ENCODE measurements at regions not wholly inside any gene's neighbourhood (a gene's known extent, or its start where the extent isn't known, plus 50 kb on each side); places are given as distances from the start of the nearest gene placed in this dataset.

- TF ChIP-seq EP300 (IDR thresholded peaks at IDR 0.05) (no peak), CTCF (IDR thresholded peaks at IDR 0.05) (no peak), POLR2A (IDR thresholded peaks at IDR 0.05) (no peak)
- DNase-seq: no peak
- Histone ChIP-seq H3K27me3 (no peaks in the 10 kb centered on the region), H3K9me3 (no peaks in the 10 kb centered on the region), H3K36me3 (no peaks in the 10 kb centered on the region), H3K27ac (no peak overlapping the region), H3K4me1 (ENCODE audit: insufficient read depth) (no peaks in the 10 kb centered on the region), H3K4me3 (no peak overlapping the region)
- intact Hi-C loops (cut with DNase I): no loop called here
- 45 to 56% (median 47%) methylated on average over 3 of the region's 3 CpGs for WGBS, 3 donors
Observed at GRCh38 chr1:221509575-221510355, 232.1 kb downstream of the DUSP10 start.

DNA sequence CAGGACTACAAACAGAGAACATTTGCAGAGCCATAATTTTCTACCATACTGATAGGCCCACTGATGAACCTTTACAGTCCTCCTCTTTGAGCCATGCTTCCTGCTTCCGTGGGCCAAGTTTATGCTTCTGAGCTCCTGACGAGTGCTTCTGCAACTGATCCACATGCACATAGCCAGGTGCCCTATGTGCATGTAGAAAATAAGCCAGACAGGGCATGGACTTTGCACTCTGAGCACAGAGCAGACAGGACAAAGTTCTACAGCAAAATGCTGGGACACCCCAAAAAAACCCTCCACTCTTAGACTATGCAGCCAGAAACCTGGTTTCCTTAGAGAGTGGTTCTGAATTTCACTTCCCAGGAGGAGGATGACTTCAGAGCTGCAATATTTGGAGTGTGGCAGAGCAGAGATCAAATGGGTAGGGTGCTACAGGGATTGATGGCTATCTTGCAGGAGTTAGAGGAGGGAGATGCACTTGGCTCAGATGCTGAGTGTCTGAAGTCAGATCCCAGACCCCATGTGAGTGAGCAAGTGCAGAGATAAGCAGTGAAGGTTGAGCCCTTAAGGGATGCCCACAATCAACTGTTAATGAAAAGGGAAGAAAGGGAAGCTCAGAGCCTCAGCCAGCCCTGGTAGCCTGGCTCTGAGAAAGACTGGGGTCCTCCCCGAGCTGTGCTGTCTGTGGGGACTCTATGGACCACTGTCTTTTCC, 230.9 kb downstream of the DUSP10 start:
- DNase-seq: no peak
- Histone ChIP-seq H3K4me3 (no peak overlapping the region), H3K4me1 (ENCODE audit: insufficient read depth) (no peaks in the 10 kb centered on the region), H3K27ac (no peak overlapping the region), H3K27me3 (no peaks in the 10 kb centered on the region), H3K9me3 (no peaks in the 10 kb centered on the region), H3K36me3 (no peaks in the 10 kb centered on the region)
- TF ChIP-seq EP300 (IDR thresholded peaks at IDR 0.05) (no peak), POLR2A (IDR thresholded peaks at IDR 0.05) (no peak), CTCF (IDR thresholded peaks at IDR 0.05) (no peak)
- 34 to 52% (median 44%) methylated on average over 3 of the region's 3 CpGs for WGBS, 3 donors
- intact Hi-C loops (cut with DNase I): no loop called here

- H3K4me1 ChIP-seq (ENCODE audit: insufficient read depth): no peaks in the 10 kb centered on the region
- no peak overlapping the region for H3K27ac ChIP-seq
- no peak overlapping the region for H3K4me3 ChIP-seq
- H3K27me3 ChIP-seq: no peaks in the 10 kb centered on the region
- no peak for DNase-seq
- intact Hi-C loops (cut with DNase I): no loop called here
- H3K9me3 ChIP-seq: no peaks in the 10 kb centered on the region
- no peak for TF ChIP-seq EP300 (IDR thresholded peaks at IDR 0.05)
- no peak for TF ChIP-seq CTCF (IDR thresholded peaks at IDR 0.05)
- TF ChIP-seq POLR2A (IDR thresholded peaks at IDR 0.05): no peak
- no peaks in the 10 kb centered on the region for H3K36me3 ChIP-seq
- 48 to 56% (median 55%) methylated on average over 3 of the region's 3 CpGs for WGBS, 3 donors
Observed at GRCh38 chr1:221511797-221512196, 230.1 kb downstream of the DUSP10 start.

- no peak overlapping the region for H3K4me3 ChIP-seq
- no peaks in the 10 kb centered on the region for H3K27me3 ChIP-seq
- no peaks in the 10 kb centered on the region for H3K36me3 ChIP-seq
- H3K9me3 ChIP-seq: no peaks in the 10 kb centered on the region
- TF ChIP-seq CTCF (IDR thresholded peaks at IDR 0.05) (no peak), EP300 (IDR thresholded peaks at IDR 0.05) (no peak), POLR2A (IDR thresholded peaks at IDR 0.05) (no peak)
- H3K27ac ChIP-seq: no peak overlapping the region
- no peaks in the 10 kb centered on the region for H3K4me1 ChIP-seq (ENCODE audit: insufficient read depth)
- no peak for DNase-seq
- intact Hi-C loops (cut with DNase I): no loop called here
Observed at GRCh38 chr1:221514806-221515205, 227.1 kb downstream of the DUSP10 start.
